WERI-Rb-1 (cell line): ENCODE measurements at regions not wholly inside any gene's neighbourhood (a gene's known extent, or its start where the extent isn't known, plus 50 kb on each side); places are given as distances from the start of the nearest gene placed in this dataset.

Experiments
- DNase-seq: peaks from one replicate; pipeline ENCODE4 v3.0.0-alpha.2; 2020
- H3K27ac ChIP-seq: fragments of 250-450 bp; sonication (Bioruptor Pico); 2 replicates; pipeline ENCODE4 v1.5.1; 2020; ENCODE audit warnings: mild to moderate bottlenecking, moderate library complexity
- H3K27me3 ChIP-seq: fragments of 250-450 bp; sonication (Bioruptor Pico); 2 replicates; pipeline ENCODE4 v1.5.1; 2021; ENCODE audit warnings: mild to moderate bottlenecking, low read depth, moderate library complexity; ENCODE audit not compliant: insufficient read depth, severe bottlenecking
- H3K36me3 ChIP-seq: fragments of 250-450 bp; sonication (Bioruptor Pico); 2 replicates; pipeline ENCODE4 v1.5.1; 2020; ENCODE audit warnings: mild to moderate bottlenecking, moderate library complexity
- H3K4me3 ChIP-seq: 2 replicates; pipeline ENCODE4 v1.5.1; 2011; ENCODE audit warnings: low read depth, mild to moderate bottlenecking, control low read depth, low read length
- H3K9me3 ChIP-seq: fragments of 250-450 bp; sonication (Bioruptor Pico); 2 replicates; pipeline ENCODE4 v1.5.1; 2021; ENCODE audit warnings: mild to moderate bottlenecking, moderate library complexity; ENCODE audit not compliant: severe bottlenecking
- CTCF ChIP-seq: IDR thresholded peaks from 2 replicates; pipeline ENCODE4 v1.5.1; 2011; ENCODE audit warnings: low read depth, mild to moderate bottlenecking, control low read depth, inconsistent platforms, low read length

- H3K27ac ChIP-seq: no peak overlapping the region
- H3K4me3 ChIP-seq: no peak overlapping the region
- DNase-seq: no peak
- no peaks in the 10 kb centered on the region for H3K9me3 ChIP-seq
- no peaks in the 10 kb centered on the region for H3K36me3 ChIP-seq
- no peak for TF ChIP-seq CTCF
- H3K27me3 ChIP-seq: no peaks in the 10 kb centered on the region
These were observed 429.8 kb upstream of the PDE3A start for GRCh38 chr12:19938491-19938890.

- Histone ChIP-seq H3K9me3 (no peaks in the 10 kb centered on the region), H3K4me3 (no peak overlapping the region), H3K27me3 (no peaks in the 10 kb centered on the region), H3K36me3 (no peaks in the 10 kb centered on the region), H3K27ac (no peak overlapping the region)
- DNase-seq: no peak
- TF ChIP-seq CTCF: no peak
These were observed 428.1 kb upstream of the PDE3A start for GRCh38 chr12:19940267-19940666.

- H3K27me3 ChIP-seq: no peaks in the 10 kb centered on the region
- no peaks in the 10 kb centered on the region for H3K36me3 ChIP-seq
- H3K4me3 ChIP-seq: no peak overlapping the region
- TF ChIP-seq CTCF: no peak
- H3K9me3 ChIP-seq: no peaks in the 10 kb centered on the region
- no peak for DNase-seq
- no peak overlapping the region for H3K27ac ChIP-seq
These were observed 427.2 kb upstream of the PDE3A start for GRCh38 chr12:19941096-19941495.

GRCh38 chr12:19945559-19946435 lies 422.5 kb upstream of the PDE3A start:
- H3K4me3 ChIP-seq: no peak overlapping the region
- no peaks in the 10 kb centered on the region for H3K27me3 ChIP-seq
- no peak for TF ChIP-seq CTCF
- H3K36me3 ChIP-seq: no peaks in the 10 kb centered on the region
- DNase-seq: no peak
- no peak overlapping the region for H3K27ac ChIP-seq
- no peaks in the 10 kb centered on the region for H3K9me3 ChIP-seq

- no peak for TF ChIP-seq CTCF
- no peaks in the 10 kb centered on the region for H3K9me3 ChIP-seq
- H3K4me3 ChIP-seq: no peak overlapping the region
- no peaks in the 10 kb centered on the region for H3K36me3 ChIP-seq
- no peak for DNase-seq
- no peak overlapping the region for H3K27ac ChIP-seq
- no peaks in the 10 kb centered on the region for H3K27me3 ChIP-seq
These were observed 421.8 kb upstream of the PDE3A start for GRCh38 chr12:19946550-19946949.

GRCh38 chr12:19947344-19947743 lies 421.0 kb upstream of the PDE3A start:
- TF ChIP-seq CTCF: no peak
- no peak for DNase-seq
- no peaks in the 10 kb centered on the region for H3K27me3 ChIP-seq
- H3K27ac ChIP-seq: no peak overlapping the region
- H3K4me3 ChIP-seq: no peak overlapping the region
- no peaks in the 10 kb centered on the region for H3K36me3 ChIP-seq
- no peaks in the 10 kb centered on the region for H3K9me3 ChIP-seq
